NCI-H69 (cell line): ENCODE measurements at regions not wholly inside any gene's neighbourhood (a gene's known extent, or its start where the extent isn't known, plus 50 kb on each side); places are given as distances from the start of the nearest gene placed in this dataset.
"Not testable (repeated sequence)": the region's sequence is repeated elsewhere in the genome, so short reads cannot be mapped to it uniquely, and the experiment has no call there.

Experiments
- DNase-seq: peaks from one replicate; lab custom pipeline; 2025; lab: John Stamatoyannopoulos, UW

DNA sequence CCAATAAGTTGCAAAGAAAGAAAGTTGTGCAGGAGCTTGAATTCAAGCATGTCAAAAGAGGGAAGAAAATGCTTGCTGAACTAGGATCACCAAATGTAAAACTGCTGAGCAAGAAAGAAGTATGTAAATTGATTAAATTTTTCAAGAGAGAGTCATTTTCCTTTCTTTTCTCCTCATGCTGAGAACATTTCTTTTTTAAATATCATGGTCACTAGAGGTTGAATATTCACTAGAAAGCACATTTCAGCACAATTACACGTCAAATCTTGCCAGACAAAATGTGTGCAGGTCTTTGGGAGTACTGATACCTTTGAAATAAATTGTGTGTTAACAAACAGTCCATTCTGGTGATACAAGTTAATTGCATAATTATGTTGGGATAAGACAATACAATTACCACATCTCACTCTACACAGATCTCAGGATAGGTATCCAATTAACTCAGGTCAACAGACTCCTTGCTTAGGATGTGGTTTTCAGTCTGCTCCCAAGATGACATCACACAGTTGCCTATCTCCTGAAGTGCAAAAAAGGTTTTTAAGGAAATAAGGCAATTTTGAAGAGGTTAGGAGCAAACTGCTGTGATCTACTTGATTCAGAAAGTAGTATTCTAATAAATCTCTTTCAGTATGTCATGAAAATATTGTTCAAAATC is 862.2 kb downstream of the RPS29 start:
- peak; percentile 91 for DNase-seq

DNA sequence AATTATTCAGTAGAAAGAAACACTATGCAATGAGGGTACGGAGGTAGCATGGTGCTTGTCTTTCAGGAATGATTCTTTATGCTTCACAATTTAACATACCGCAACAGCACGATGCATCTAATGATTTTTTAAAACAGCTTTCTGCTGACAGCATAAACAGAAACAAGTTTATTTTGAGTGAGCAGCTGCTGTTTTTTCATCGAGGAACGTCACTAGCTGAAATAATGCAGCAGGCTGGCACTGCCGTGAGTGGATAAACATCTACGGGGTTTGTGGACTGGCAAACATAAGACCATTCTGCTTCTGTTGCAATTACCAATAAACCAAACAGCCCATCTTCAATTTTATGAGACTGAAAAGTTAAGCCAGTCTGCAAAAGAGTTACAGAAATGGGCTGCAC is 871.8 kb downstream of the RPS29 start:
- DNase-seq: no peak

DNA sequence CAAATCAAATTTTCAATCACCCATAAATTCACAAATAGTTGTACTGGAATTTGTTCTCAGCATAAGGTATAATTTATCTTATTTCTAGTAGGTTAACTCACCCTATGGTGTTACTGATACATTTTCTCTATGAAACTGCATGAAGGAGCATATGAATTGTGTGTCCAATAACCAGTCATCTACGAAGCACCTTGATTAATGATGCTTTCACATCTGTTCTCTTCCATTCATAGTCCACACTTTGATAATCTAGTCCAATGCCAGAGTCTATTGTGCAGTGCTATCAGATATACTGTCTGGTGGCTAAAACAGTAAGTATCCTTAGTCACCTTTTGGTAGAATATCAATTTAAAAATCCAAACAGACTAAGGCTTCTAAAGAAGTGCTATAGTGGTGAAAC is 876.0 kb downstream of the RPS29 start:
- DNase-seq: peak; percentile 79

DNA sequence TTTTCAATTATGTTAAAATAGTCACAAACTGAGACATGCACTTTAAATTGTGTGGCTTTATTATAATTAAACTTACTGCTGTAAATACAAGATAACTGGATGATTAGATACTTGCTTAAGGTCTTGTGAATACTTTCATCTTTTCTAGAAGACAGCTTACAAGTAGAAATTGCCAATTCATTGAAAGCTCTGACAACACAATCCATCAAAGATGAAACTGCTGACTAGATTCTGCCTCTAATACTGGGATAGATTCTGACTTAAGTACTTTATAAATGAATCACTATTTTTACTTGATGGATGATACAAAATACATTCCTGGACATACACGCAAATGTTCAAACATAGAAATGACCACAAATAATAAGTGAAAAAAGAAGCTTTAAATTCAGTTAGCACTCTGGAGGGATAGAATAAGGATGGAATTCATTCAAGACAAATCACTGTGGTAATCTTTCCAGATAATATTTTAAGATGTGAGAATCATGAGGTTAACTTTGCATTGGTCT is 876.8 kb downstream of the RPS29 start:
- no peak for DNase-seq

DNA sequence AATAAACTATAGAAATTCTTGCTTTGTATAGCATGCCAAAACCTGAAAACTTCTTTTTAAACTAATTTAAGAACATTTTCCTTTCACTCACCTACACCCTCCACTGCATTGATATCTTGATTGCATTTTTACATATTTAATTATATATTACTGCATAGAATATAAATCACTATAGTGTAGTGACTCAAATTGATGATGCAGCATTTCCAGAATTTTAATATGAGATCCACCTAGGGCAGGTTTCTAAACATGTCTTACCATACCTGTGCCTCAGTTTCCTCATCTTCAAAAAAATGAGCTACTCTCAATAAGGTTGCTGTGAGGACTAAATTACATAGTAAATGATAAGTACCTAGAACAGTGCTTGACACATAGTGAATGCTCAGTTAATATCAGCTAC is 881.5 kb downstream of the RPS29 start:
- no peak for DNase-seq

DNA sequence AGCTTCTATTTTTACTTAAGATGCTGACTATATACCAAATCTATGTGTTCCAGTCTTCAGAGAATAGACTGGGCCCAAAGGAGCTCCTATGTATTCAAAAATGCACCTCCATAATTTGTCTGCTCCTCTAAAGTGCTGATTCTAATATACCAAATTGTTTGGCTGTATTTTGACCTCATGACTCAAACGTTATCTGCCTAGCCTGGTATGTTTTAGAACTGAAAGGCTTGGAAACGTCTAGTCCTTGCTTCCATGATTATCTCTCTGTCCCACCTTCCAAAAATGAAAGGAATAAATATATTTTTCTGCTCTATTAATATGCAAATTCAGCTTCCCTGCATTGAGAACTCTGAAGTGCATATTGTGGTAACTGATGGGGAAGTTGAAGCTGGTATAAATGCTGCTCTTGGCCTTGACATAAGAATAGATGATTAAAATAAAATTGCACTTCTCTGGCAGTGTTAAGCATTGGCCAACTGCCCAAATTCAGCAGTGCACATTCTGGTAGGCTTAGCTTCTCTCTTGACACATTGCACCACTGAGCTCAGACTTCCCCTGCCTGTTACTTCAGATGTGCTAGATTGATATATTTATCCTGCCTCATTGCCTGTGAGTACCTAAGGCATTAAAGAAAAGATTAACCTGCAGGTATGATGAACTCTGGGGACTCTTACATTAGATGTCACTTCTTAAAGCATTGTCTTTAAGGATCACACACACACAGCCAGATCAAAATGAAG is 882.3 kb downstream of the RPS29 start:
- peak; percentile 60 for DNase-seq

DNA sequence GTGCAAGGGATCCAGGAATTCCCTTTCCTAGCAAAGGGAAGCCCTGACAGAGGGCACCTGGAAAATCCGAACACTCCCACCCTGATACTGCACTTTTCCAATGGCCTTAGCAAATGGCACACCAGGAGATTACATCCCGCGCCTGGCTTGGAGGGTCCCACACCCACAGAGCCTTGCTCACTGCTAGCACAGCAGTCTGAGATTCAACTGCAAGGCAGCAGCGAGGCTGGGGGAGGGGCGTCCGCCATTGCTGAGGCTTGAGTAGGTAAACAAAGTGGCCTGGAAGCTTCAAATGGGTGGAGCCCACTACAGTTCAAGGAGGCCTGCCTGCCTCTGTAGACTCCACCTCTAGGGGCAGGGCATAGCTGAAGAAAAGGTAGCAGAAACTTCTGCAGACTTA is 888.8 kb downstream of the RPS29 start:
- not testable (repeated sequence) for DNase-seq

DNA sequence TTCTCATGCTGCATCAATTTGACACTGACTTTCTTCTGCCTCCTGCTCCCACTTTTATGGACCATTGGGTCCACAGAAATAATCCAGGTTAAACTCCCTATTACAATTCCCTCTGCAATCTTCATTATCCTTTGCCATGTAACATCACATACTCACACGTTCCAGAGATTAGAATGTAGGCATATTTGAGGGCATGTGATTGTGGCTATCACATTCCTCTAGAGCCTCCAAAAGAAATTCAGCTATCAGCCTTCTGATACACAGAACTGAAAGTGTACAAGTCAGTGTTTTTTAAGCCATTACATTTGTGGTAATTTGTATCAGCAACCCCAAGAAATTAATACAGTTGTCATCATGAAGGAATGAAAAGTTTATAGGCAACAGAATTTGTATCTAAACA is 892.4 kb downstream of the RPS29 start:
- DNase-seq: no peak

DNA sequence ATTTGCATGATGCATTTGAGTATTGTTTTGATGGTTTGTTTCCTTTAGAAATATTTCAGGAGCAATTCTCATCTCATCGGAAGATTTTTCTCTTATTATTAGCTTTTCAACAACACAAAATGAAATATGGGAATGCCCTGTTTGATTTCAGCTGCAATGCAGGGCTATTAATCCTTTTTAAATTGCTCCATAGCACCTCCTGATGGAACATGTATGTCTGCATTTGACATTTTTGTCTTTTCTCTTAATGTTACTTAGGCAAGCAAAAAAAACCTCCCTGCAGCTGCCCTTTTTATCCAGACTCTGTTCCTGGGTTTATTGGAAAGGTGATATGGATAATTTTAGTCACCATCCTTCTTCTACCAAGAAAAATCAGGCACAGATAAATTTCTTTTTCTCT is 895.8 kb downstream of the RPS29 start:
- DNase-seq: peak; percentile 68

DNA sequence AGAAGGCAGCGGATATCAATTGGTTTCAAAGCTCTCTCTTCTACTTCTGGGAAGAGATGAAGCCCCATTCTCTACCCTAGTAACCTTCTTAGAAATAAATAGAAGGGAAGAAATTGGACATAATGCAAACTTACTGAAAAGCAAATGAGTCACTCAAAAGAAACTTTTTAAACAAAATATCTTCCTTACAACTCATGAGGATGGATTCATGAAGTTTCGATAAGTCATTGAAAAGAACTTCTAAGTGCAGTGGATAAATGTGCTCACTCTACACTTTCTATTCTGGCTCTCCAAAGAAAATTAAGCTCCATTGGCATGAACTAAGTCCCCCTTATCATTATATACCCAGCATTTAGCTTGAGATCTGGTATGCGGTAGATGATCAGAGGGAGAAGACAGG is 899.5 kb downstream of the RPS29 start:
- no peak for DNase-seq

DNA sequence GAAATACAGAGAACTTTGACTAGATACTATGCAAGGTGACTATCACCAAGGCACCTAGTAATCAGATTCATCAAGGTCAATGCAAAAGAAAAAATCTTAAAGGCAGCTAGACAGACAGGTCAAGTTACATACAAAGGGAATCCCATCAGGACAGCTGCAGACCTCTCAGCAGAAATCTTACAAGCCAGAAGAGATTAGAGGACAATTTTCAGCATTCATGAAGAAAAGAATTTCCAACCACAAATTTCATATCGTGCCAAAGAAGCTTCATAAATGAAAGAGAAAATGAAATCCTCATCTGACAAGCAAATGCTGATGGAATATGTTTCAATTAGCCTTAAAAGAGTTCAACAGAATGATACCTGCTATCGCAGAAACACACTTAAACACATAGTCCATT is 913.7 kb downstream of the RPS29 start:
- DNase-seq: no peak

DNA sequence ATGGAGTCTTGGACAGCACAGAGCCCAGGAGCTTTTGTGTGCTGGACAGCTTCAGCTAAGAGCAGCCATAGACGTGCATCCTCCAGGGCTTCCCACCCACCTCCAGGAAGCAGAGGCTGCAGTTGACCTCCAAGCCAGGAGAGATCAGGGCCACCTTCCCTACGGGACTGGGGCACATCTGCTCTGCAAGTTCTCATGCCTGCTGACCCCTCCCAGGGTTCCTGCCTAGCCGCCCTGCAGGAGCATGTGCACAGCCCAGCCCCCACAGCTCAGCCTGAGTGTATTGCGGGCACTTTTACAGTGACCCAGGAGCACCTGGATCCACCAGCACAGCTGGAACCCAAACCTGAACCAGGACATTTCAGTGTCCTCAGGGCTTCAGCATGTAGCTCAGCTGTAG is 915.2 kb downstream of the RPS29 start:
- no peak for DNase-seq

DNA sequence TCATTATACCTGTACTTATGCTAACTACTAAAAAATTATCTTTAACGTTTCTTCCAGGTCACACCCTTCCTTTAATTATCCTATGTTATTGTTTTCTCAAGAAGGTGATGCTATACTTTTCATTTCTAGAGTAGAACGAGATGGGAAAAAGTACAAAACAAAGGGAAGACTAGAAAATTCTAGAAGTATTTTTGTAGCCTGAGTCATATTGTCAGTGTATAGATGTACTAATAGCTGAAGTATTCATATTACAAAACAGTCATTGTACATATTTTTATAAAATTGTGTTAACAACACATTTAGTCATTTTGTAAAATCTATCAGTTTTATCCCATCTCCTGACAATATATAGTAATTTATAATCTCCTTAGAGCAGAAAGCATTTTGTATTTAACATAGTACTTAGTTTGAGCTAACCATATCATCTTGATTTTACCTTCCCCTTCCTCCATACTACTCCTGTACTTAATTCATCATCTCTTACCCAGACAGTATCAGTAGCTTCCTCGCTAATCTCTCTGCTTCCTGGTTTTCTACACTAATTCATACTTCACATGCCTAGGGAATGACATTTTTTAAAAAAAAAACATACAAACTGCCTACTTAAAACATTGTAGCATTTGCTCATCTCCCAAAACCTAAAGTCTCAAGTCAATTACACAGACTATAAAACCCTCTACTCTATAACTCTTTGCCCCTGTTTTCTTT is 920.9 kb downstream of the RPS29 start:
- no peak for DNase-seq

DNA sequence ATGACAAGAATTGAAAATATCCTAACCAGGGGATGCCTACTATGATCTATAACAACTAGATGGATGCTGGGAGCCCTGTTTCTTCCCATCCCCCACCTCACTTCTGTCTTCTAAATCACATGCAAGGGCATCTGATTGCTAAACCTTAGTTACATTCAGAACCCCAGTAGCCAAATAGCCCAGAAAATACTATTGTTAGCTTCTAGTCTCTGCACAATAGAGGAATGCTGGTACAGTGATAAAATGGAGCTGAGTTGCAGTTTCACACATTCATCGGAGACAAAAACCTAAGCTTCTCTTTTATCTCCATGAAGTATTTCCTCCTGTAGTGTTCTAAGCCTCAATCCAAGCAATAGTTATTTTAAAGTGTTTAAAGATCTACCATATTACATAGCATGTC is 942.9 kb downstream of the RPS29 start:
- no peak for DNase-seq

DNA sequence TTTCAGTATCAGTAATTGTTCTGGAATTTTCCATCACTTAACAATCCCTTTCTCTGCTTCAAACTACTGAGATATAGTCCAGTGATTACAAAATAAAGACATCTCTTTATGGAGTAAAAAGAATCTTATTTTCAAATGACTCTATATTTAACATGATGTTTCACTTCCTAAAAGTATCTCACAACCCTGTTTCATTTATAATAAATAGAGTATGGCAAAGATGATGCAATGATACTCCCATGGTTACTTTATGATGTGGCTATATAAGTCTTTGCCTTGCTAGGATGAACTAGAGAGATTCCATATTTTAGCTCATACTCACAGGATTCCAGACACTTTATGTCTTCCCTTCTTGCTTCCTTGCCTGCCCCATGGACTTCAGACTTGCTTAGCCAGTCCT is 953.5 kb upstream of the MDGA2 start:
- DNase-seq: no peak

DNA sequence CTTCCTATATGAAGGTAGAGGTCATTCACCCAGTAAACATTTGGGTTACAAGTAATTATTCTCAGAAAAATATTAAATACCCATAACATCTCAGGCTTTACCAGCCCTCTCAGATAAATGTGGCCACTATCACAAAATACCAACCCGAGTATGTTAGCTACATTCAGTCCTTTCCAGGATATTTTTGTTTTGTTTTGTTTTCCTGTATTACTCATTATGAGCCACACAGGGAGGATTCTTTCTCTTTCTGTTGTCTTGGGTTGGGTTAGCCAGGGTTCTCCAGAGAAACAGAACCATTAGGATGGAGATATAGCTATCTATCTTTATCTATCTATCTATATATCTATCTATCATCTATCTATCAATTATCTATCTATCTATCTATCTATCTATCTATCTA is 947.6 kb upstream of the MDGA2 start:
- DNase-seq: no peak

DNA sequence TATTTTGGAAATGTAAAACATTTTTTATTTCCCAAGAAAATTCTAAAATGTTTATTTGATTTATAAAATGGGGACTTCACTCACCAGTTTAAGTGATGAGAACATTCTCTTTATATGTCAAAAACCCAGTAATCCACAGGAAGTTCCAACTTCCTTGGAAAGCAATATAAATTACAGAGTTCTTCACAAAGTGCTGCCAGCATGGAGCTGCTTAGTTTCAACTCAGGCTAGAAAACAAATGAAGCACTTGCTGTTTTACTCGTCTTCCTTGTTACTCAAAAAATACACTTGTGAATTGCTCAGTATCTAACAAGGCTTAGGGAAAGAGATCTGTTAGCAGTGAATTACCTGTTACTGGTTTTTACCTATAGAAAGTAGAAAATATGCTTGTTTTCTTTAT is 942.7 kb upstream of the MDGA2 start:
- DNase-seq: peak; percentile 48

DNA sequence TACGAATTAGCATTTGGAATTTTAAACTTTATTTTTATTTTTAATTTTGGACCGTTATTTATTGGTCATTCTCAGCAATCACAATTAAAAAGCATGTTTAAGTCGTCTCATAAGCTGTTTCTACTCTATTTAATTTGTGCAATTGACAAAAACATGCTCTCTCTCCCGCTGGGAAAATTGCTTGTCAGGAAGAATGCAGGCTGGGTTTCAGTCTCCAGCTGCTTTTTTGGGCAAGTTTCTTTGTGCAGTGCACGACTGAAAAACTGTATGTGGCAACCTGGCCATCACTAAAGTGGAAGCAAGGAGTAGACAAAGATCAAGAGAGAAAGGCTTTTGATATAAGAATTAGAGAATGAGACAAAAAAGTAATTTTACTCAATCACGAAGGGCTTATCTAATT is 941.5 kb upstream of the MDGA2 start:
- DNase-seq: peak; percentile 96

DNA sequence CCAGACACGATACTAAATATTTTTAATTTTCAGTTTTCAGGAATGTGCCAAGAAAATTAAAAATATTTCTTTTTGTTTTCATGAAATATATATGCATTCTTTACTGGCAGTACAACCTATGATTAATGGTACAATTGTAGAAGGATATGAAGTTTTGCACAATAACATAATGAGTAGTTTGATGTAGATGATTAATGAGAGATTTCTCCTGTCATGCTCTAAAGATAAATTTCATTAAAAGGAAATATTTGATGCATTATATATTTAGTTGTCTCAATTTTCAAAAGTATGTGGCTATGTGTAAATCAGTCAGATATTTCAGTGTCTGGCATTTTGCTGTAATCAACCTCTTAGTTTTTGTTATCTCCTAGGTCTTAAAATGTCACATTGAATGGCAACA is 940.2 kb upstream of the MDGA2 start:
- no peak for DNase-seq

DNA sequence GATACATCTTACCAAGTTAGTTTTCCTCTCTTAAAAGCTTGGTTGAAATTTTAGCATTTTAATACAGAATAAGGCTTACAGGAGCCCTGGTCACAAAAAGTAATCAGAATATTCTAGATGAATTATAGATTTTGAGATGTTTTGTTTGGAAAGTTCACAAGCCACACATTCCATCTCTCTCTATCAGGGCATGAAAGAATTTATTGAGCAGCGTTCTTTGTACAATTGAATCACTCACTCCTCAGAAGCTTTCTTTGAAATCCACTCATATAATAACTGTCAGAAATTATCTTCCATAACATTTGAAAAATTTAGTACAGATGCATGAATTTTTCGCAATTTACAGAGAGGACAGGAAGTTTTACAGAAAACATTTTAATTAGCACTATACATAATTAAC is 938.6 kb upstream of the MDGA2 start:
- DNase-seq: no peak

DNA sequence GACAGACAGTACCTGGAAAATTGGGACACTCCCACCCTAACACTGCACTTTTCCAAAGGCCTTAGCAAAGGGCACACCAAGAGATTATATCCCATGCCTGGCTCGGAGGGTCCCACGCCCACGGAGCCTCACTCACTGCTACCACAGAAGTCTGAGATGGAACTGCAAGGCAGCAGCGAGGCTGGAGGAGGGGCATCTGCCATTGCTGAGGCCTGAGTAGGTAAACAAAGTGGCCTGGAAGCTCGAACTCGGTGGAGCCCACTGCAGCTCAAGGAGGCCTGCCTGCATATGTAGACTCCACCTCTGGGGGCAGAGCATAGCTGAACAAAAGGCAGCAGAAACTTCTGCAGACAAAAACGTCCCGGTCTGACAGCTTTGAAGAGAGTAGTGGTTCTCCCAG is 931.6 kb upstream of the MDGA2 start:
- DNase-seq: not testable (repeated sequence)

DNA sequence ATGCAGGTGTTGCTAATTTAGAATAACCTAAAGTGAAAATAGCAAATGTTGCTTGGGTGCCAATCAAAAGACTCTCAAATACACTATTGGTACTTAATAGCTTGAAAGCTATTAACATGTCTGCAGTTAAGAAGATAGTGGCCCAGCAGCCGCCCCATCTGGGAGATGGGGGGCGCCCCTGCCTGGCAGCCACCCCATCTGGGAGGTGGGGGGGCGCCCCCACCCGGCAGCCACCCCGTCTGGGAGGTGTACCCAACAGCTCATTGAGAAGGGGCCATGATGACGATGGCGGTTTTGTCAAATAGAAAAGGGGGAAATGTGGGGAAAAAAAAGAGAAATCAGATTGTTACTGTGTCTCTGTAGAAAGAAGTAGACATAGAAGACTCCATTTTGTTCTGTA is 923.1 kb upstream of the MDGA2 start:
- no peak for DNase-seq

DNA sequence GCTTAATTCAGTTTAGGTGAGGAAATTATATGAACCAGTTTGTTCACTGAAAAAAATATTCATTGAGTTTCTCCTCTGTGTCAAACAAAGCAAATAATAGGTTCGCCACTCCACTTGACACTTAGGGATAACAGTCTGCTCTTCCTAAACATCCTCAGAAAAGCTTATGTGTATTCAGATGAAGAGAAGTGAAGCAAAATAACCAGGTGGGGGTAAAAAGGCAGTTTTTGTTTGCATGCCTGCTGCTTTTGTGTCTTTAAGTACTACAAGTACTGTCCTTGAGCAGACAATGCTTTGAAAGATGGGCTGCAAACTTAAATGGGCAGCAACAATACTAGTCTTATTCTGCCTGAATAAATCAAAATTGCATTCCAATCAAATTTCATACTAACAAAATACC is 910.7 kb upstream of the MDGA2 start:
- DNase-seq: peak; percentile 42
